Right lobe of liver (tissue), 6 donors: ENCODE measurements at regions not wholly inside any gene's neighbourhood (a gene's known extent, or its start where the extent isn't known, plus 50 kb on each side); places are given as distances from the start of the nearest gene placed in this dataset.

Source experiments
- ATAC-seq, 4 donors: fragments of 200-7000 bp; cut with Tn5 transposase; one replicate each; pipeline ENCODE4 v1.9.1; 2020; ENCODE audit warnings: mild to moderate bottlenecking in 4 of 4, moderate library complexity in 4 of 4
- DNase-seq, 3 donors: peaks; one replicate each; pipeline ENCODE4 v3.0.0-alpha.2; 2020
- H3K27ac ChIP-seq, 3 donors: fragments of 200-600 bp; one replicate each; pipeline ENCODE4 v1.8.0; 2022
- H3K27me3 ChIP-seq, 2 donors: fragments of 200-600 bp; one replicate each; pipeline ENCODE4 v1.8.0; 2022
- H3K36me3 ChIP-seq, 4 donors: fragments of 200-600 bp; sonication (generic) in 1 of 4; one replicate each; pipeline versions ENCODE4 v1.5.1 to v1.8.0; 2017 to 2022; ENCODE audit warnings: control low read depth in 1 of 4
- H3K4me1 ChIP-seq, 4 donors: fragments of 200-600 bp; sonication (generic) in 1 of 4; one replicate each; pipeline versions ENCODE4 v1.5.1 to v1.8.0; 2017 to 2022; ENCODE audit warnings: control low read depth in 1 of 4
- H3K4me3 ChIP-seq, 3 donors: fragments of 200-600 bp; one replicate each; pipeline ENCODE4 v1.8.0; 2022
- H3K9me3 ChIP-seq, 4 donors: fragments of 200-600 bp; sonication (generic) in 1 of 4; one replicate each; pipeline versions ENCODE4 v1.5.1 to v1.8.0; 2017 to 2022; ENCODE audit warnings: control low read depth in 1 of 4
- POLR2A ChIP-seq: fragments of 450-650 bp; IDR thresholded peaks from one replicate; pipeline ENCODE4 v1.6.1; 2017; ENCODE audit warnings: antibody characterized with exemption, mild to moderate bottlenecking
- WGBS: methylation state at CpG from one replicate; pipeline ENCODE4 v1.1.6; 2018; ENCODE audit warnings: low coverage, low lambda C conversion rate; ENCODE audit not compliant: insufficient coverage; ENCODE audit errors: missing lambda C conversion rate; 5-methylcytosine and 5-hydroxymethylcytosine counted together
- intact Hi-C, 2 donors: fragments of 100-400 bp; cut with DNase I; formaldehyde crosslinking; loops; one replicate each; pipeline versions ENCODE4 v1.11.2 to v1.14.1; 2022
- TF ChIP-seq, protein P1 (sequence below), 4 donors: fragments of 200-600 bp in 3 of 4; fragments of 450-650 bp in 1 of 4; IDR thresholded peaks; one replicate each; pipeline versions ENCODE4 v1.5.1 to v1.8.0; 2016 to 2022; ENCODE audit warnings: antibody characterized with exemption in 4 of 4, mild to moderate bottlenecking in 2 of 4
- donor health status: DM: no; HTN: yes; CAD: no.
- donor health status: DM: no; HTN: no; CAD: no.
- donor health status: DM: no; HTN: no; CAD: no.
- donor health status: DM: no; HTN: yes; CAD: no.
- donor health status: DM: no; HTN: yes; CAD: no.

- Histone ChIP-seq H3K9me3 (no peaks in the 10 kb centered on the region), H3K4me3 (no peak overlapping the region), H3K27ac (peak overlapping the region; percentile 24 to 73 (median 68)), H3K27me3 (no peaks in the 10 kb centered on the region), H3K4me1 (peaks cover 0 to 73% (median 41%) of the 10 kb centered on the region in 4 donors), H3K36me3 (no peaks in the 10 kb centered on the region)
- ATAC-seq (peak in 1 of 4 donors; percentile 21), DNase-seq (peak in 1 of 3 donors; percentile 65)
- no peak for TF ChIP-seq POLR2A
- TF ChIP-seq, protein P1, sequence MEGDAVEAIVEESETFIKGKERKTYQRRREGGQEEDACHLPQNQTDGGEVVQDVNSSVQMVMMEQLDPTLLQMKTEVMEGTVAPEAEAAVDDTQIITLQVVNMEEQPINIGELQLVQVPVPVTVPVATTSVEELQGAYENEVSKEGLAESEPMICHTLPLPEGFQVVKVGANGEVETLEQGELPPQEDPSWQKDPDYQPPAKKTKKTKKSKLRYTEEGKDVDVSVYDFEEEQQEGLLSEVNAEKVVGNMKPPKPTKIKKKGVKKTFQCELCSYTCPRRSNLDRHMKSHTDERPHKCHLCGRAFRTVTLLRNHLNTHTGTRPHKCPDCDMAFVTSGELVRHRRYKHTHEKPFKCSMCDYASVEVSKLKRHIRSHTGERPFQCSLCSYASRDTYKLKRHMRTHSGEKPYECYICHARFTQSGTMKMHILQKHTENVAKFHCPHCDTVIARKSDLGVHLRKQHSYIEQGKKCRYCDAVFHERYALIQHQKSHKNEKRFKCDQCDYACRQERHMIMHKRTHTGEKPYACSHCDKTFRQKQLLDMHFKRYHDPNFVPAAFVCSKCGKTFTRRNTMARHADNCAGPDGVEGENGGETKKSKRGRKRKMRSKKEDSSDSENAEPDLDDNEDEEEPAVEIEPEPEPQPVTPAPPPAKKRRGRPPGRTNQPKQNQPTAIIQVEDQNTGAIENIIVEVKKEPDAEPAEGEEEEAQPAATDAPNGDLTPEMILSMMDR (IDR thresholded peaks at IDR 0.05), result no peak
- intact Hi-C loops, result loop anchor here in 1 of 2 donors (5.0 kb wide), 1 partner anchor 64 kb away; no protein-coding TSS in a partner anchor
- 30% methylated on average over 2 of the region's 13 CpGs for WGBS
Measured at GRCh38 chr17:77428020-77428748, 287.4 kb downstream of the SEC14L1 start.

DNA sequence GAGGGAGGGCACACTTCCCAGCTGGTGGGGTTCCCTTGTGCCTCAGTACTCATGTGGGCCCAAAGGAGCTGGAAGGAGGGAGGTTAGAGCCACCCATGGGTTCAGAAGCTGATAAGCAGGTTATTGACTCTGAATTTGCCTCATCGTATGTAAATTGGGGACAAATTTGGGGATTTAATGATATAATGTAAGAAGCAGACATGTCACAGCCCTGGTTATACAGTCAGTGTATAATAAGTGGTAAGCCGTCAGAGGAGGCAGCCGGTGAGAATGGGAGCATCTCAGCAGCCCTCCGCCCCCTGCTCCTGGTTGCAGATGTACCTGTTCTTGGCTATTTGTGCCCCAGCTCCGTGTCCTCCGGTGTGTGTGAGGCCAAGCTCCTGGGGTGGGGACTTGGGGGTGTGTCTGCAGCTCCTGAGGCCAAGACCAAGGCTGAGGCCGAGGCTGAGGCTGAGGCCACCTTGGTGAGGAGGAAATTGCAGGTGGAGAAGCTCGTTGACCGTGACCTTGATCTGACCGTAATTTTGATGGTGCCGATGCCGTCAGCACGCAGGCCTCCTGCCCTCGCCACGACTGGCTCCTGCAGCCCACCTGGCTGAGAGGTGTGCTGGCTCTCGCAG lies 288.1 kb downstream of the SEC14L1 start:
- intact Hi-C loops, result loop anchor here in 1 of 2 donors (5.0 kb wide), 1 partner anchor 63 kb away; no protein-coding TSS in a partner anchor
- no peak for TF ChIP-seq POLR2A
- TF ChIP-seq, protein P1 (IDR thresholded peaks at IDR 0.05), result no peak
- peak in 1 of 3 donors; percentile 65 for DNase-seq
- Histone ChIP-seq H3K27me3 (no peaks in the 10 kb centered on the region), H3K36me3 (no peaks in the 10 kb centered on the region), H3K27ac (peak overlapping the region in 2 of 3 donors; percentile 68 to 73), H3K9me3 (no peaks in the 10 kb centered on the region), H3K4me3 (no peak overlapping the region), H3K4me1 (peaks cover 0 to 67% (median 37%) of the 10 kb centered on the region in 4 donors)
- WGBS, result 39% methylated on average over 11 of the region's 16 CpGs
- ATAC-seq, result no peak

- Histone ChIP-seq H3K4me3 (no peak overlapping the region), H3K27me3 (no peaks in the 10 kb centered on the region), H3K36me3 (no peaks in the 10 kb centered on the region), H3K9me3 (no peaks in the 10 kb centered on the region), H3K27ac (peak overlapping the region; percentile 22 to 73 (median 68)), H3K4me1 (peaks cover 0 to 65% (median 33%) of the 10 kb centered on the region in 4 donors)
- intact Hi-C loops, result loop anchor here in 1 of 2 donors (5.0 kb wide), 1 partner anchor 63 kb away; no protein-coding TSS in a partner anchor
- TF ChIP-seq POLR2A, result no peak
- TF ChIP-seq, protein P1 (IDR thresholded peaks at IDR 0.05), result no peak
- ATAC-seq (peak; percentile 2 to 36 (median 16)), DNase-seq (peak in 1 of 3 donors; percentile 72)
- WGBS, result 12% methylated on average over 10 of the region's 14 CpGs
Measured at GRCh38 chr17:77429369-77429968, 288.7 kb downstream of the SEC14L1 start.

DNA sequence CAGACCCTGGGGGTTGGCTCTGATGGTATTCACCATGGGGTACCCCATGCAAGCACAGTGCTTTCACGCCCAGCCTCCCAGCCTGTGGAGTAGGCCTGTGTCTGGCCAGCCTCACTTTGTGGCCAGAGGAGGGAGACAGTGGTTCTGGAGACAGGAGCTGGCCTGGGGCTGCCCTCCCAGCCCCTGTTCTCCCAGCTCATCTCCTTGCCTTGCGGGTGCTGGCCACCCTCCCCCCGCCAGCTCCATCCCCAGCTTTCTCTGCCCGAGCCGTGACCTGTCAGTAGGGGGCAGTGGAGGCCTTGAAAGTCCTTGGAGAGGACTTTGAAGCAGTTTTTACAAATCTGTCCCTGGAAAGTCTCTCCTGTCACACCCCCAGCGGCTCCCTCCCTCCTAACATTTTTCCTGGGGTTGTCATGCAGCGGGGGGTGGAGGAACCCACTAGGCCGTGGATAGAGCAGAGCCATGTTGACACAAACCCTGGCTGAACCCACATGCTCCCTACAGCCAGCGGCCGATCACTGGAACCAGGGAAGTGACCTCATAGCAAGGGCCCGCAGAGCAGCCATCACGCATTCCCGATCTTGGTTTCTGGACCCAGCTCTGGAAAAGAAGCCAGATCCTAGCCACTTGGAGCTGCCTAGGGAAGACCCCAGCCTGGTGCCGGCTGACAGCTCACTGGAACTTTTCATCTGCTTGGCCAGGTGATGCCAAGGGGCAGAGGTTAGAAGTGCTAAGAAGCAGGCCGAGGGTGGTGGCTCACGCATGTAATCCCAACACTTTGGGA lies 289.4 kb downstream of the SEC14L1 start:
- peak overlapping the region; percentile 37 to 73 (median 68) for H3K27ac ChIP-seq
- no peak for TF ChIP-seq POLR2A
- TF ChIP-seq, protein P1 (IDR thresholded peaks at IDR 0.05), result peak; percentile 74 to 85 (median 82)
- H3K27me3 ChIP-seq, result no peaks in the 10 kb centered on the region
- H3K4me3 ChIP-seq, result no peak overlapping the region
- WGBS, result 3% methylated on average over 12 of the region's 16 CpGs
- H3K36me3 ChIP-seq, result no peaks in the 10 kb centered on the region
- no peaks in the 10 kb centered on the region for H3K9me3 ChIP-seq
- H3K4me1 ChIP-seq, result peaks cover 0 to 62% (median 31%) of the 10 kb centered on the region in 4 donors
- DNase-seq (peak; percentile 88 to 93 (median 88)), ATAC-seq (peak; percentile 70 to 83 (median 75))
- intact Hi-C loops, result loop anchor here in 1 of 2 donors (5.0 kb wide), 1 partner anchor 62 kb away; no protein-coding TSS in a partner anchor
